ENCODE measurements at regions not wholly inside any gene's neighbourhood (a gene's known extent, or its start where the extent isn't known, plus 50 kb on each side); places are given as distances from the start of the nearest gene placed in this dataset.

DNA sequence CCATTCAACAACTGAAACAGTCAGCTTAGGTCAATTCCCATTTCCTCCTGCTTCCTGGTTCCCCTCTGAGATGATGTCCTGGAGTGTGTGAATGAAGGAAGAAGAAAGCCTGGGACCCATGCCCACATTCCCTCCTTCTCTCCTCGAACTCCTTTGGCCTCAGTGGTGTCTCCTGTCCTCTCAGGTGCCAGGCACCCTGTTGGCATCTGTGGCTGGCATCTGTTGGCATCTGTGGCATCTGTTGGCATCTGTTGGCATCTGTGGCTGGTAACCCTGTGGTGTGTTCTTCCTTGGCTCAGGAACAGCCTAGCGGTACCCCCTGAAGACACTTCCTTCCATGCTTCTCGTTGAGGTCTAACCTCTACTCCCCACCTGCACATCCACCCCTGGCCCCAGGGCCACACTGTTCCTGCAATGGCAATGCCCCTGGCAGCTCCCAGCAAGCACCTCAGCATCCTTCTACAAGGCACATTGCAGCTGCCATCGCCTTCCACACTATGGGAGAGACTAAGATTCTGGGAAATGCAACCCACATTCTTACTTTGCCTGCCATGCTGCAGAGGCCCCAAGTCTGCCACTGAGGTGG, 114.4 kb upstream of the NEBL start:
- TF ChIP-seq CTCF (IDR thresholded peaks at IDR 0.05) (no peak), POLR2AphosphoS5 (IDR thresholded peaks at IDR 0.05) (no peak), POLR2A (IDR thresholded peaks at IDR 0.05) (no peak), EP300 (IDR thresholded peaks at IDR 0.05; ENCODE audit: low read depth) (no peak)
